SKM-1 treated with dmso at 0.1 percent for 144 hours (cell line): ENCODE measurements at regions not wholly inside any gene's neighbourhood (a gene's known extent, or its start where the extent isn't known, plus 50 kb on each side); places are given as distances from the start of the nearest gene placed in this dataset.
"Not testable (repeated sequence)": the region's sequence is repeated elsewhere in the genome, so short reads cannot be mapped to it uniquely, and the experiment has no call there.

Experiments
- DNase-seq: peaks from one replicate; lab custom pipeline; 2025; ENCODE audit not compliant: unreplicated experiment; lab: John Stamatoyannopoulos, UW

- DNase-seq = no peak
Observed at GRCh38 chrX:39767446-39767845, 330.3 kb downstream of the BCOR start.

GRCh38 chrX:39769748-39770147 lies 328.0 kb downstream of the BCOR start:
- DNase-seq = no peak

DNA sequence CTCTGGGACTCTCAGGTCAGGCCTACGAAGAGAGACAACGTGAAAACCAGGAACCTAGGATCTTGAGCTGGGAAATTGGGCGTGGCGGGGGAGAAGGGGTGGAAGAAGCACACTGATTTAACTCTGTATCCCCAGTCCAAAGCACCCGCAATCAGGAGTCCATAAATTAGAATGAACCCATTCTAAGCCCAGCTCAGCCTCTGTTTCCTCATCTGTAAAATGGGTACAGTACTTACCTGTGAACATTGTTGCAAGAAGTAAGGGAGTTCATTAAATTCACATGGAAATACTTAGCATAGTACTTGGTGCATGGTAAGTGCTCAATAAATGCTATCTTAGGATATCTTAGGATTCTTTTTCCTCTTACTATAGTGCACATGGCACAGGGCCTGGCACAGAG lies 326.7 kb downstream of the BCOR start:
- no peak for DNase-seq

- DNase-seq = peak; percentile 70
Observed at GRCh38 chrX:39772057-39772832, 325.5 kb downstream of the BCOR start.

GRCh38 chrX:39773150-39773549 lies 324.6 kb downstream of the BCOR start:
- no peak for DNase-seq

- no peak for DNase-seq
Observed at GRCh38 chrX:39773923-39774773, 323.6 kb downstream of the BCOR start.

DNA sequence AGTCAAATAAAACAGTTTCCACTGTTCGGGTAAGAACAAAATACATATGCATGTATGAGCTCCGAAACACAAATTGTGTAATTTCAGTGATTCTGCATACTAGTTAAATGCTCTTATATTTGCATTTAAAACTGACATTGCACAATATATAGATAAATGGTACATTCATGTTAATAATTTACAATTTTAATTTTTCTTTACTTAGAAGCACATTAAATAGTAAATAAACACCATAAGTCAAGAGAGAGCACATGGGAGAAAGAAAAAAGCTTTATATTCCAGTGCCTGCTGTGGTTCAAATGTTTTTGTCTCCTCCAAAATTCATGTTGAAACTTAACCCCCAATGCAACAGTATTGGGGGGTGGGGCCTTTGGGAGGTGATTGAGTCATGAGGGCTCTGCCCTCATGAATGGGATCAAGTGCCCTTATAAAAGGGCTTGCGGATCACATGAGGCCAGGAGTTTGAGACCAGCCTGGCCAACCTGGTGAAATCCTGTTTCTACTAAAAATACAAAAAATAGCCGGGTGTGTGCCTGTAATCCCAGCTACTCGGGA lies 322.9 kb downstream of the BCOR start:
- DNase-seq = no peak

DNA sequence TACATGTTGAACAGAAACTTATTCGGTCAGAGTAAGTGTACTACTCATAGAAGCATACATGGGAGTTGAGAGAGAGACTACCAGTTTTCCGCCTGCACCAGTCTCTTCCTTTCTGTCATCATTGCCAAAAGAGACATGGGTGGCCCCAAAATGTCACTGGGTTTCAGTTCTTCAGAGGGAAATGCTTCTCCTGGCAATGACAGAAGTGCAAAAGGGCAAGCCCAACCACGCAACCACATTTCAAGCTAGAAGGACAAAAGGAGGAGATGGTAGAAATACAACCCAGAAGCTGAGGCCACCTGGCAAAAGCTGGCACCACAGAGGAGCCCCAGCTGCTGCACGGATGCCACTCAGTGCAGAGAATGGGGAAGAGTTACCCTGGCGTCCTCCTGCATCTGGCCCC lies 320.1 kb downstream of the BCOR start:
- DNase-seq = no peak

GRCh38 chrX:39779952-39780783 lies 317.6 kb downstream of the BCOR start:
- DNase-seq = peak; percentile 13

GRCh38 chrX:39782276-39782675 lies 315.5 kb downstream of the BCOR start:
- DNase-seq = no peak

GRCh38 chrX:39787999-39788398 lies 309.8 kb downstream of the BCOR start:
- no peak for DNase-seq

DNA sequence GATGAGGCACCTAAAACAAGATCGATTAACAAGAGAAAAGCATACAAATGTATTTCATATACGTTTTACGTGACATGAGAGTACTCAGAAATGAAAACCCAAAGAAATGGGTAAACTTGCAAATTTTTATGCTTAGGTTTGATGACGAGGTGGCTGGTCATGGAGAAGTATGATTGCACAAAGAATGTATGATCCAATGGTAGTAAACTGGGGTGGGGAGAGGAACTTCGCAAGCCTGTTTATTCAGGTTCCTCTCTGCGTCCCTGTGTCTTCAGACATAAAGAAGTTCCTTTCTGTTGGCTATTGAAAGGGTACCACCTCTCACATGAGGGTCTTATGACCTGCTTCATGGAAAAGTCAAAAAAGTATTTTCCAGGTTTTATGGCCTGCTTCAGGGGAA lies 309.2 kb downstream of the BCOR start:
- DNase-seq = no peak

- DNase-seq = no peak
Observed at GRCh38 chrX:39791691-39792090, 306.1 kb downstream of the BCOR start.

DNA sequence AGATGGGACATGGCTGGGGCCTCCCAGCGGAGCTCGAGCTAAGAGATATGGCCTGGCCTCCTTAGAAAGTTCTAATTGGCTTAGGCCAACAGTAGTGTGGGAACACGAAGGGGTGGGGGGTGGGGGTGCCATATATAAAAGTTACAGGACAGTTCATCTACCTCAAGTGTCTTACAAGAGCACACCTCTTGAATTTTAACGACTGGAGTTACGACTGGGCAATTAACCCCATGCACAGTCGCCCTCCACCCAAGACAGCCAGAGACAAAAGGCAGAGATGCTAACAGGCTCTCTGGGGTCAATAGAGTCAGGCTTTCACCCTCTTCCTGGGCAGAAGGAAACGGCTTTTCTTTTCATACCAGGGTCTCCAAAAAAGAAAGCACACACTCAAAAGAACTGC lies 302.2 kb downstream of the BCOR start:
- no peak for DNase-seq

DNA sequence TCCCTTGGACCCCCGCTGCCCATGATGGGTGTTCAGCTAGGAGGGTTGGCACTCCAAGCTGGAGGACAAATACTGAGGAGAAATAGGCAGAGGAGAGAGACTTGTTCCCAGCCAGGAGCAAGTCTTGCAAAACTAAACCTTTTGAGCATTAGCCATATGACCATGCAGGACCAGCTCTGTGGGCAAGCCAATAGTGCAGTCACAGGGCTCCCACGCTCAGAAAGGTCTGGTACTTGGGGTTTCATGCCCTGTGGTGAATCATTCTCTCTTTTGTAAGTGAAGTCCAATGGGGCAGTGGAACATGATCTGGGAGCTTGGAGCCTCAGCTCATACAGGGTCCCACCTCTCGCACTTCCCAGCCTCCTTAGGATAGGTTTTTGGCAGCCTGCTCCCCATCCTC lies 300.9 kb downstream of the BCOR start:
- no peak for DNase-seq

DNA sequence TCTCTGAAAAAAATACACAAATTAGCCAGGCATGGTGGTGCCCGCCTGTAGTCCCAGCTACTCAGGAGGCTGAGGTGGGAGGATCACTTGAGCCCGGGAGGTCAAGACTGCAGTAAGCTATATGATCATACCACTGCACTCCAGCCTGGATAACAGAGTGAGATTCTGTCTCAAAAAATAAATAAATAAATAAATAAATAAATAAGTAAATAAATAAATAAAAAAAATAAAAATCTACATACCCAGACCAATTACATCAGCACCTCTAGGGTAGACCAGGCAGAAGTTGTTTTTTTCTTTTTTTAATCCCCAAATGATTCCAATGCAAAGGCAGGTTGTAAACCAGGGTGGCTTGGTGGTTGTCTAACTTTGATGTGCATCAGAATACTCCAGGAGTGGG lies 299.3 kb downstream of the BCOR start:
- DNase-seq = not testable (repeated sequence)

- no peak for DNase-seq
Observed at GRCh38 chrX:39802354-39802753, 295.4 kb downstream of the BCOR start.

GRCh38 chrX:39802908-39803307 lies 294.9 kb downstream of the BCOR start:
- no peak for DNase-seq

- no peak for DNase-seq
Observed at GRCh38 chrX:39805022-39805421, 292.7 kb downstream of the BCOR start.

DNA sequence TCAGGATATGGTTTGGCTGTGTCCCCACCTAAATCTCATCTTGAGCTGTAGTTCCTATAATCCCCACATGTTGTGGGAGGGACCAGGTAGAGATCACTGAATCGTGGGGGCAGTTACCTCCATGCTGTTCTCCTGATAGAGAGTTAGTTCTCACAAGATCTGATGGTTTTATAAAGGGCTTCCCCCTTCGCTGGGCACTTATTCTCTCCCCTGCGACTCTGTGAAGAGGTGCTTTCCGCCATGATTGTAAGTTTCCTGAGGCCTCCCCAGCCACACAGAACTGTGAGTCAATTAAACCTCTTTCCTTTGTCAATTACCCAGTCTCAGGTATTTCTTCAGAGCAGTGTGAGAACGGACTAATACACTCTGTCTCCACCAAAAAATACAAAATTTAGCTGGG lies 291.9 kb downstream of the BCOR start:
- no peak for DNase-seq

DNA sequence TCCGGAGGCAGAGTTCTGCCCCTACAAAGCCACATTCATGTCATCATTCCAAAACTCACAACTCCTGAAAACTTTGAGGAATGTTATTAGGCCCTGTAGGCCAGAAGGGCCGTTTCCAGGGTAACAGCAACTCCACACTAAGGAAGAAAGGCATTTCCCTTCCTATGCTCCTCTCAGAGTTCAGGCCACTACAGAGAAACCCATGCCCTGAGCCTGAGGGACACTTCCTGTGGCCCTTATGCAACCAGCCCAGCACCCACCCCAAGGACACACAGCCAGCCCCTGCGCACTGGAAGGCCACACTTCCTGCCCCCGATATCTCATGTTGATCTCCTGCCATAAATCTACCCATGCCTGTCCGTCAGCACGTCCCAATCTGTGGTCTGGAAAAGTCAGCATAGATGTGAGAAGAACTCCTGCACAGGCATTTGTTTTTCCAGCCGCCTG lies 289.3 kb downstream of the BCOR start:
- no peak for DNase-seq
